ENCODE measurements at regions not wholly inside any gene's neighbourhood (a gene's known extent, or its start where the extent isn't known, plus 50 kb on each side); places are given as distances from the start of the nearest gene placed in this dataset.
"Not testable (repeated sequence)": the region's sequence is repeated elsewhere in the genome, so short reads cannot be mapped to it uniquely, and the experiment has no call there.

- CTCF ChIA-PET, result no interaction called here
These were observed 116.2 kb upstream of the ATP2B1 start for GRCh38 chr12:89824822-89825221.

DNA sequence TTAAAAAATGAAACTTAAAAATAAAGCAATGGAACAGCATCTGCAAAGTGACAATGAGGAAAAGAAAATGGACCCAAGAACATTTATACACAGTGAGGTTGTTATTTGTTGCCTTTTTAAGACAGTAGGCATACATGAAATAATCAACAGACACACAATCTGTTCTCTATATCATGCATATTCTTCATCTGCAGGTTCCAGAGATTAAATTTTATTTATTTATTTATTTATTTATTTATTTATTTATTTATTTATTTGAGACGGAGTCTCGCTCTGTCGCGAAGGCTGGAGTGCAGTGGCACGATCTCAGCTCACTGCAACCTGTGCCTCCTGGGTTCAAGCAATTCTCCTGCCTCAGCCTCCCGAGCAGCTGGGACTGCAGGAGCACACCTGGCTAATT, 114.4 kb upstream of the ATP2B1 start:
- POLR2A ChIA-PET; DNase-seq (ENCODE audit: extremely low spot score): not testable (repeated sequence)
- CTCF ChIA-PET, result interaction anchor here (0.9 to 1.6 kb wide), 2 partner anchors 23 to 25 kb away, joined by 3 to 5 read pairs; no protein-coding TSS in a partner anchor

More at GRCh38 chr12:89824822-89825221, 116.2 kb upstream of the ATP2B1 start:
- POLR2A ChIA-PET, result no interaction called here
- TF ChIP-seq CTCF (IDR thresholded peaks at IDR 0.05; ENCODE audit: control extremely low read depth, extremely low read depth, low read depth, missing control alignments), result no peak
- DNase-seq (ENCODE audit: extremely low spot score), result no peak

GRCh38 chr12:89821896-89822295, 113.3 kb upstream of the ATP2B1 start:
- ChIA-PET CTCF (interaction anchor here (0.9 to 1.6 kb wide), 3 partner anchors 22 to 25 kb away, joined by 3 to 5 read pairs (median 3); no protein-coding TSS in a partner anchor), POLR2A (no interaction called here)
- TF ChIP-seq CTCF (IDR thresholded peaks at IDR 0.05; ENCODE audit: control extremely low read depth, extremely low read depth, low read depth, missing control alignments), result no peak
- peak; percentile 23 for DNase-seq (ENCODE audit: extremely low spot score)

GRCh38 chr12:89817501-89818226, 109.0 kb upstream of the ATP2B1 start:
- ChIA-PET POLR2A (no interaction called here), CTCF (interaction anchor here (1.2 to 1.5 kb wide), 2 partner anchors 19 to 142 kb away, joined by 3 to 4 read pairs; no protein-coding TSS in a partner anchor)
- DNase-seq (ENCODE audit: extremely low spot score), result no peak
- no peak for TF ChIP-seq CTCF (IDR thresholded peaks at IDR 0.05; ENCODE audit: control extremely low read depth, extremely low read depth, low read depth, missing control alignments)

DNA sequence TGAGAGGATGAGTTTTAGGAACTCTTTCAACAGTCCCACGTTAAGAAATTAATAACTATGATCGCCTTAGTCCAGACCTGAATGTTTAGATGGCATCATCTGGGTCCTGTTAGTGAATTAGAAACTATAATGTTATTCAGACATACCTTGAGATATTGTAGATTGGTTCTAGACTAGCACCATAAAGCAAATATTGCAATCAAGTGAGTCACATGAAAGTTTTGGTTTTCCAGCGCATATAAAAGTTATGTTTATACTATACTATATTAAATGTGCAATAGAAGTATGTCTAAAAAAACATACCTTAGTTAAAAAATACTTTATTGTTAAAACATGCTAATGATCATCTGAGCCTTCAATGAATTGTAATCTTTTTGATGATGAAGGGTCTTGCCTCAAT, 106.6 kb upstream of the ATP2B1 start:
- DNase-seq (ENCODE audit: extremely low spot score), result no peak
- ChIA-PET CTCF (interaction anchor here (1.8 kb wide), 1 partner anchor 18 kb away, joined by 7 read pairs; no protein-coding TSS in a partner anchor), POLR2A (no interaction called here)
- no peak for TF ChIP-seq CTCF (IDR thresholded peaks at IDR 0.05; ENCODE audit: control extremely low read depth, extremely low read depth, low read depth, missing control alignments)

DNA sequence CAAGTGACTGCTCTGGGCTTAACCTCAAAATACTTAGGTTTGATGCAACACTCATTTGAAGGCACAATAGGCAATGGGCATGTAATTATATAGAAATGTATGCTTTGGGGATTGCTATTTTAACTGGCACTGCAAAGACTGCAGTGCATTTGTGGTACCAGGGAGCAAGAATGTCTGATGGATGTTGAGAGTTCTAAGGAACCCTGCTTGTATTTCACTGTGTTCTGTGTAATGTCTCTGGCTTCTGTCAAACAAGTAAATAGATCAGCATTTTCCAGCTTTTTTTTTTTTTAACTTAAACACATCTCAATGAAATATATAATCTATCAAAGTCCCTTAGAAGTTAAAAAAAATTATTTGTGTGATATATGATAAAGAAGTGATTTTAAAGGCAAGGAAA, 94.8 kb upstream of the ATP2B1 start:
- DNase-seq (ENCODE audit: extremely low spot score), result no peak
- ChIA-PET POLR2A (interaction anchor here (0.6 kb wide), 1 partner anchor 278 kb away, joined by 4 read pairs; no protein-coding TSS in a partner anchor), CTCF (no interaction called here)
- TF ChIP-seq CTCF (IDR thresholded peaks at IDR 0.05; ENCODE audit: control extremely low read depth, extremely low read depth, low read depth, missing control alignments), result no peak

DNA sequence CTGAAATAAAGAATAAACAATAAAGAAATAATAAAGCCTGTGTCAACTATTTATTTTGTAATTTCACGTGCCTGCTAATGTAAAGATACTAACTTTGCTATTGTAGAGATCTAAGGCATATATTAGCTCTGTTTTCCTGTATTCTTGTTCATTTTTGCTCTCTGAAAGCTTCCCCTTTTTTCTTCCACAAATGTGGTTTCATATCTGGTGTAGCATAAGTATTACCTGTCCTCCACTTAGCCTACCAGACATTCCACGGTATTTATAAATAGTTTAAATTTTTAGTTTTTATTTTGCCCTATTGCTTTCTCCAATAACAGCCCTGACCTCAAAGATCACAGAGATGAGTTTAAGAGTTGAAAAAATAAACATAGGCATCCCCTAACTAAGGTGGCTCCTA, 92.6 kb upstream of the ATP2B1 start:
- no peak for DNase-seq (ENCODE audit: extremely low spot score)
- no peak for TF ChIP-seq CTCF (IDR thresholded peaks at IDR 0.05; ENCODE audit: control extremely low read depth, extremely low read depth, low read depth, missing control alignments)
- ChIA-PET POLR2A (no interaction called here), CTCF (interaction anchor here (1.5 kb wide), 1 partner anchor 10 kb away, joined by 3 read pairs; no protein-coding TSS in a partner anchor)

Measured in GM10248 (cell line).